DMS114 treated with DMSO at 0.1 percent for 48 hours (cell line): ENCODE measurements at regions not wholly inside any gene's neighbourhood (a gene's known extent, or its start where the extent isn't known, plus 50 kb on each side); places are given as distances from the start of the nearest gene placed in this dataset.

ENCODE experiments used
- DNase-seq: peaks from one replicate; lab custom pipeline; 2025; ENCODE audit not compliant: unreplicated experiment; lab: John Stamatoyannopoulos, UW

DNA sequence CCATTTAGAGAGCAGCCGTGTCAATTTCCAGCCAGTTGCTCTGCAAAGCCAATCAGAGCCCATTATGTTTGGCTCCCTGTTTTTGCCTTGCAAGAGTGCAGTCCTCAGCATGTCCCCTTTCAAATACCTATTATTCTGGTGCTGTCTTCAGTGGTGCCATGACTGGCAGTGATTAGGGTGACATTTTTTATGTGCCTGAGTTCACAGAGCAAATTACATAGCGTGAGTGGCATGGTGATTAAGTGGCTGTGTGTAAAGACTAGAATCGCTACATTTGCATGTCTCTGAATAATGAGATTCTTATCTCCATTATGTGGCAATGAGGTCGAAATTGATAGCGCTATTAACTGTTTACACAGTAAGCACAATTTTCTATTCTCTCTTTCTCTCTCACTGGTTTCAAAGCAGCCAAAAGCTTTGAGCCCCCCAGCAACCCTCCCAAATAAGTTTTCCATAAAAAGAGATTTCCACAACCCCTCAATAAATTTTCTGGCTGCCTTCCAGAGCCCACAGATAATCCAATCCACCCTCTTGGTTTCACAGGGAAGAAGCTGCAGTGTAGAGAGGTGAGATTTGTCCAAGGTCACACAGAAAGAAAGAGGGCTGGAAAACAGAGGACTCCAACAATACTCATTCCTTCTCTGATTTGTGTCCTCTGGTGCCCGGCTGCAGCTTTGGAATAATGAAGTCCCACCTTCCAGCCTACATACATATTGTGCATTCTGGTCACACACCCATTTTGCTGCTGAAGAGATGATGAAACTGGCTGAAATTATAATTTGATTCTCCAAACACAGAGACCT lies 58.8 kb upstream of the NUDT4 start:
- no peak for DNase-seq

GRCh38 chr12:93319523-93320050 lies 58.1 kb upstream of the NUDT4 start:
- DNase-seq: no peak

DNA sequence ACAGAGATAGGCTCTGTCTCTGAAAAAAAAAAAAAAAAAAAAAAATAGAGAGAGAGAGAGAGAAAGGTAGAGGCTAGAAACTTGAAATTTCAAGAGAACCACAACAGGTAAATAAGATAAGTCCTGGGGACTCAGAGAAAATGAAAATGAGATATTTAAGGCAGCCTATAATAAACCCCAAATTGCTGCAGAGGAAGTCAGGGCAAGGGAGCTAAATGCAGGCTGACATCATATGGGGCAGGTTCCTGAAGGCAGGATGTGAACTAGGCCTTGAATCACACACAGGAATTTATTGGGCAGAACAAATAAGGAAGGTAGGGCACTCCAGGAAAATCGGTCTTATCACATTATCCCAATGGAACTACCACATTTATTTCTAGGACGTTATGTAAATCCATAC lies 54.9 kb upstream of the NUDT4 start:
- DNase-seq: no peak

DNA sequence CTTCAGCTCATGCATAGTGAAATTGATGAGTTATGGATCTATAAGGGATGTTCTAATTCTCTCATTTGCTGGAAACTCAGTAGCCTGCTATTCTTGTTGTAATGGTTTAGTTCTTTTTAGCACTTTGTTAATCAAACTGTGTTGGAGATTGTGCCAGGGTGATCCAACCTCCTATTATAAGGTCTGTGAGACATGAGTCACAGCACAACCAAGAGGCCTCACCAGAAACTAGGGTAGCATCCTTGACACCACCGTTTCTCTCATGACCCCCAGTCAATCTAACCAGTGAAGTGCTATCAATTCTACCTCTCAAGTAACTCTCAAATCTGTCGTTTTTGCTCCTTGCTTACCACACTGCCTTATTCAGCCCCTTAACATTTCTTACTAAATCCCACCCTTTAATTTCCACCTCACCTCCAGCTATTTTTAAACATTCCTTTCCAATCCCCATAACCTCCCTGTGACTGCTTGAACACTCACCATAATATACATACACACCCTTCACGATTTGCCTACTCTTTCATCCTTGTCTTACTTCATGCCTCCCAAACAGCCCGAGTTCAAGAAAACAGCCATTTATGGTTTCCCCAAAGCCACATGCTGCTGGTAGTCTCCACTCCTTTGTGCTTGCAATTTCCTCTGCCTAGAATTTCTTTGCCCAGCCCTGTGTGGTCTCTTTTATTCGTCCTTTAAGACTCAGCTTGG lies 53.9 kb upstream of the NUDT4 start:
- no peak for DNase-seq

GRCh38 chr12:93325855-93326254 lies 51.9 kb upstream of the NUDT4 start:
- no peak for DNase-seq
